ENCODE measurements at regions not wholly inside any gene's neighbourhood (a gene's known extent, or its start where the extent isn't known, plus 50 kb on each side); places are given as distances from the start of the nearest gene placed in this dataset.

DNA sequence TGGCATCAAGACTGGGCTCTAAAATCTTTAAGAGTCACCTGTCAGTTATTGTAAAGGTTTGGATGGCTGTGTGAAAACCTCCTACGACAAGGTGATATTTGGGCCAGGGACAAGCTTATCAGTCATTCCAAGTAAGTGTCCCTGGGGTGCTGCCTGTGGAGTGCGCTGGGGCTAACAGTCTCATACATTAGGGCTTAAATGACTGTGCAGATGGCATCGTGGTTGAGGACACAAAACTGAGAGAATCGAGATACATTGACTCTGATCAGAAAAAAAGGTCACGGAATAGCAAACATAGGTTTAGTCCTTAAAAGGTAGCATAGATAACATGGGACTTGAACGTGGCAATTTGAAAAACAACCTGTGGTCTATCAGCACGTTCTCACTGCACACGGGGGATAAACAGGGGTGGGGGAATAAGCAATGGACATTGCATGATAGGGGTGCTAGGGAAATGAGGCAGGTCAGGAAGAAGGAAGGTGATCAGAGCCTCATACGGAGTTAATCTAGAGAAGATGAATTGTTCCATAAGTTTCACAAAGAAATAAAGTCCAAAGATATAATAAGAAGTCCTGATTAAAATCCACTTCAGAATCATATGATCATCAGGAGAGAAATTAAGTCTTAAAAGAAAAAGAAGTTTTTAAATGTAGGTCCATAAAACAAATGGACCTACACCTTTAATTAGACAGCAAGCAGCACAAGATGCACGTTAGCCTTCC lies 100.3 kb downstream of the DAD1 start:
- TF ChIP-seq POLR2AphosphoS5 (IDR thresholded peaks at IDR 0.05; ENCODE audit: low read depth, low read length) (no peak), FOXP2 (optimal IDR thresholded peaks at IDR 0.05; ENCODE audit: borderline replicate concordance, extremely low read depth, extremely low read length, insufficient read depth) (no peak)

DNA sequence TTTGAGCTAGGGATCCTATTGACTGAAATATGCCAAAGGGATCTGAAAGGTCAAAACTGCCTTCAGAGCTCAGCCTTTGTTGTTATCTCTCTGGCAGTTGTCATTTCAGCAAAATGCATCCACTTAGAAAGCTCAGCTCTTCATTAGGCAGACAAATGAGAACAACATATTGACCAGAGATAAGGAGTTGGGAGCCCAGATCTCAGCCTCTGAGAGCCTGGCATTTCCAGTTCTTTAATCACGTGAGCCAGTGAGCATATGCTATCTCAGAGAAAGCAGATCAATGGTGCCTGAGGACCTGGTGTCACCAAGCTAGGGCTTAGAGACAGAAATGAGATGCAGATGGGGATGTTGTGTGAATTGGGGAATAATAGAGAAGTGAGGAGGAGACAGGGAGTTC lies 101.1 kb downstream of the DAD1 start:
- TF ChIP-seq TAF1 (IDR thresholded peaks at IDR 0.05; ENCODE audit: borderline replicate concordance, insufficient read depth, low read length) (no peak), FOXP2 (optimal IDR thresholded peaks at IDR 0.05; ENCODE audit: borderline replicate concordance, extremely low read depth, extremely low read length, insufficient read depth) (no peak), POLR2AphosphoS5 (IDR thresholded peaks at IDR 0.05; ENCODE audit: low read depth, low read length) (no peak), SIN3A (IDR thresholded peaks at IDR 0.05; ENCODE audit: borderline replicate concordance, insufficient read depth, low read length) (no peak)
- TF ChIP-seq, protein P1, sequence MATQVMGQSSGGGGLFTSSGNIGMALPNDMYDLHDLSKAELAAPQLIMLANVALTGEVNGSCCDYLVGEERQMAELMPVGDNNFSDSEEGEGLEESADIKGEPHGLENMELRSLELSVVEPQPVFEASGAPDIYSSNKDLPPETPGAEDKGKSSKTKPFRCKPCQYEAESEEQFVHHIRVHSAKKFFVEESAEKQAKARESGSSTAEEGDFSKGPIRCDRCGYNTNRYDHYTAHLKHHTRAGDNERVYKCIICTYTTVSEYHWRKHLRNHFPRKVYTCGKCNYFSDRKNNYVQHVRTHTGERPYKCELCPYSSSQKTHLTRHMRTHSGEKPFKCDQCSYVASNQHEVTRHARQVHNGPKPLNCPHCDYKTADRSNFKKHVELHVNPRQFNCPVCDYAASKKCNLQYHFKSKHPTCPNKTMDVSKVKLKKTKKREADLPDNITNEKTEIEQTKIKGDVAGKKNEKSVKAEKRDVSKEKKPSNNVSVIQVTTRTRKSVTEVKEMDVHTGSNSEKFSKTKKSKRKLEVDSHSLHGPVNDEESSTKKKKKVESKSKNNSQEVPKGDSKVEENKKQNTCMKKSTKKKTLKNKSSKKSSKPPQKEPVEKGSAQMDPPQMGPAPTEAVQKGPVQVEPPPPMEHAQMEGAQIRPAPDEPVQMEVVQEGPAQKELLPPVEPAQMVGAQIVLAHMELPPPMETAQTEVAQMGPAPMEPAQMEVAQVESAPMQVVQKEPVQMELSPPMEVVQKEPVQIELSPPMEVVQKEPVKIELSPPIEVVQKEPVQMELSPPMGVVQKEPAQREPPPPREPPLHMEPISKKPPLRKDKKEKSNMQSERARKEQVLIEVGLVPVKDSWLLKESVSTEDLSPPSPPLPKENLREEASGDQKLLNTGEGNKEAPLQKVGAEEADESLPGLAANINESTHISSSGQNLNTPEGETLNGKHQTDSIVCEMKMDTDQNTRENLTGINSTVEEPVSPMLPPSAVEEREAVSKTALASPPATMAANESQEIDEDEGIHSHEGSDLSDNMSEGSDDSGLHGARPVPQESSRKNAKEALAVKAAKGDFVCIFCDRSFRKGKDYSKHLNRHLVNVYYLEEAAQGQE (IDR thresholded peaks at IDR 0.05; ENCODE audit: insufficient read depth in 1 of 2, low read depth in 2 of 2, low read length in 2 of 2), result no peak

DNA sequence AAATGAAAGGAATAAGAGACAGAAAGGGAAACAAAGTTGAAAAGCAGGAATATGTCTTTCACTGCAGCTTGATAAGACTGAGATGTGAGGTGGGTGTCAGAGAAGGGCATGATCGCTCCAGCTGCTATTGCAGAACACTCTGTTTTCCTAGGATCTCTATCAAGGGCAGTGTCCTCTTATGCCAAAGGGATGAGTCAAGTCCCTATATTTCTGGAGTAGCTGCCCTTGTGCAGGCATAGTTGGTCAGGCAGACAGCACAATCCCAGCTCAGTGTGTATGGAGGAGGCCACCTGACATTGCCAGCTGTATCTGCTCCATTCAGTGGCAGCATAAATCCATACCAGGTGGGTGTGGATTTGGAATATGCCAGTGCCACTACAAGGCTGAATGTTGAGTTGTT lies 101.6 kb downstream of the DAD1 start:
- TF ChIP-seq FOXP2 (optimal IDR thresholded peaks at IDR 0.05; ENCODE audit: borderline replicate concordance, extremely low read depth, extremely low read length, insufficient read depth), result no peak
- TF ChIP-seq, protein P1 (IDR thresholded peaks at IDR 0.05; ENCODE audit: insufficient read depth in 1 of 2, low read depth in 2 of 2, low read length in 2 of 2), result no peak
- no peak for TF ChIP-seq TAF1 (IDR thresholded peaks at IDR 0.05; ENCODE audit: borderline replicate concordance, insufficient read depth, low read length)
- TF ChIP-seq SIN3A (IDR thresholded peaks at IDR 0.05; ENCODE audit: borderline replicate concordance, insufficient read depth, low read length), result no peak
- no peak for TF ChIP-seq POLR2AphosphoS5 (IDR thresholded peaks at IDR 0.05; ENCODE audit: low read depth, low read length)

DNA sequence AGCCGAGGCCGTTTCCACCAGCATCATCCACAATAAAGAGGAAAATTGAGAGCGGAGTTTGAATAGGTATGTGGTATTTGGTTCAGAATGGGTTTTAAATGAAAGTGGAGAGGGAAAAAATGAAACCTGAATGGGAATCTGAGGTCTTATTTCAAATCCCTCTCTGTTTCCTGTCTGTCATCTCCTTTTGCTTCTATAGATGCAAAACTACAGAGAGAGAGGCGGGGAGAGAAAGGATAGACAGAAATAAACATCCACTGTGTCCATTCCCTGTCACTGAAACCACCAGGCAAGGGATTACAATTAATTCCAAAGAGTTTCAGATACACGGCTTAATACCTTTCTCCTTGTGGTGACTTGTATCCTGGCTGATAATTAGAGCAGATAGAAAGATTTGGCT lies 102.3 kb downstream of the DAD1 start:
- TF ChIP-seq, protein P1 (IDR thresholded peaks at IDR 0.05; ENCODE audit: insufficient read depth in 1 of 2, low read depth in 2 of 2, low read length in 2 of 2), result no peak
- TF ChIP-seq POLR2AphosphoS5 (IDR thresholded peaks at IDR 0.05; ENCODE audit: low read depth, low read length), result no peak
- TF ChIP-seq TAF1 (IDR thresholded peaks at IDR 0.05; ENCODE audit: borderline replicate concordance, insufficient read depth, low read length), result no peak
- no peak for TF ChIP-seq FOXP2 (optimal IDR thresholded peaks at IDR 0.05; ENCODE audit: borderline replicate concordance, extremely low read depth, extremely low read length, insufficient read depth)
- TF ChIP-seq SIN3A (IDR thresholded peaks at IDR 0.05; ENCODE audit: borderline replicate concordance, insufficient read depth, low read length), result no peak

DNA sequence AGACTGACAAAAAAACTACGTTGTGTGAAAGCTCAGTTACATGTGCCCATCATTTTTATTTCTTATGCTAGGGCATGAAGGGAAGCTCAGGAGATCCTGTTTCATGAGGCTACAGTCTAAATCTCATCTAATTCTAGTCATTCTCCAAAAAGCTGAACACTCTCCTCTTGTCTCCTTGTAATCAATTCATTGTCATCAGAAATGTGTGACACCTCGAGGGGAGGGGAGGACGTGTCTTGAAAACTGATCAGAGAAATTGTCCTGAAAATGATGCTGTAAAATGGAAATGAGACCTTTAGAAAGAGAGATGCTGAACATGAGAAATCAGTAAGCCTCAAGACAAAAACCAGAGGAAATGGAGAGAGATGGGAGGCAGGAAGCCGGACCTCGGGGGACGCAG lies 103.4 kb downstream of the DAD1 start:
- TF ChIP-seq SIN3A (IDR thresholded peaks at IDR 0.05; ENCODE audit: borderline replicate concordance, insufficient read depth, low read length), result no peak
- no peak for TF ChIP-seq TAF1 (IDR thresholded peaks at IDR 0.05; ENCODE audit: borderline replicate concordance, insufficient read depth, low read length)
- no peak for TF ChIP-seq POLR2AphosphoS5 (IDR thresholded peaks at IDR 0.05; ENCODE audit: low read depth, low read length)
- TF ChIP-seq, protein P1 (IDR thresholded peaks at IDR 0.05; ENCODE audit: insufficient read depth in 1 of 2, low read depth in 2 of 2, low read length in 2 of 2), result no peak
- TF ChIP-seq FOXP2 (optimal IDR thresholded peaks at IDR 0.05; ENCODE audit: borderline replicate concordance, extremely low read depth, extremely low read length, insufficient read depth), result no peak

Measured in PFSK-1 (cell line).